DMS53 treated with DMSO at 0.1 percent for 48 hours (cell line): ENCODE measurements at regions not wholly inside any gene's neighbourhood (a gene's known extent, or its start where the extent isn't known, plus 50 kb on each side); places are given as distances from the start of the nearest gene placed in this dataset.
A peak's percentile ranks its signal among the peaks of the same experiment; 100 is the strongest.

Source experiments
- DNase-seq: peaks from one replicate; lab custom pipeline; 2025; ENCODE audit not compliant: unreplicated experiment; lab: John Stamatoyannopoulos, UW

DNA sequence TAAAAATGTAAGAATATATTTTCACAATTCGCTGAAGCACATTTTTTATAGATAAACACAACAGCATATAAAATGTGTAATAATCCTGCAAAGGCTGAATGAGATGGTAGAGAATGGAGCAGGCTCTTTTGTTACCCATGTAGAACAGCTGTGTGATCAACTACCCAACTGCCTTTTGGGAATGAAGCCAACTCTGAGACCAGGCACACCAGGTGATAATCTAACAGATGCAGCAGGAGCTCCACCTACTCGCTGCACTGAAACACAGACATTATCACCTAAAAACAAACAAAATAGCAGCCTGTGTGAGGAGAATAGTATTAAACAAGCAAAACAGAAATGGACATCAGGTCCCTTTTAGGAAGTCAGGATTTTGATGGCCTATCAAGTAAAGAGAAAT lies 183.3 kb downstream of the CCDC59 start:
- peak; percentile 94 for DNase-seq

DNA sequence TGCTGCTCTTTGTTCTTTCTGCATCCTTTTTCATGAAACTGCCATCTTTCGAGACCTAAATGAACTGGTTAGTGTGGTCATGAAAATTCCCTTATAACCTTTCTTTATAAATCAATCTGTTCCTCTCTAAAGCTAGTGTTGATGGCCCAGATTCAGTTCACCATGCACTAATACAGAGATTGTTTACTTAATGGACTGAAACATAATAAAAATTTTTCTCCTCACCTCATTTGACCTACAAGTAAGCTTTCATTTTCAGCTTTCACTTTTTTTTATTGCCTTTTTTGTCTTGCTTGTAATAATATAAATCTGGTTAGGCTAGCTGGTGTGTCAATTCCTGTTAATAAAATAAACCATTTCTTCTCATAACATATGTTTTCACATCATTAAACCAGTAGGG lies 183.8 kb downstream of the CCDC59 start:
- DNase-seq = no peak

DNA sequence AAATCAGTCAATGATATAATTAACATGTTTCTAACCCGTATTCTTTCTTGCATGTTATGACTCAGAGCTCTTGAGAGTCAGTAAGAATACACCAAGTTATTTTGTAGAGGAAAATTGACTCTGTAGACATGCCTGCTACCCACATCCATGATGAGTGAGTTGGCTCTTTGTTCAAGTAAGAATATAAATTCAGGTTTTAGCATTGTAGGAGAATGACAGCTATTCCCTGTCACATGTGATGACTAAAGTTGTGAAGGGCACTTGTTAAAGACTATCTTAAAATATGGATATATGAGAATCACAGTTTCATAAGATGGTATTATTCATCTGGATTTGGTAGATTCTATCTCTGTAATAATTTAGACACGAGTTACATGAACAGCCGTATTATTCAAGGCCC lies 209.1 kb downstream of the CCDC59 start:
- no peak for DNase-seq

DNA sequence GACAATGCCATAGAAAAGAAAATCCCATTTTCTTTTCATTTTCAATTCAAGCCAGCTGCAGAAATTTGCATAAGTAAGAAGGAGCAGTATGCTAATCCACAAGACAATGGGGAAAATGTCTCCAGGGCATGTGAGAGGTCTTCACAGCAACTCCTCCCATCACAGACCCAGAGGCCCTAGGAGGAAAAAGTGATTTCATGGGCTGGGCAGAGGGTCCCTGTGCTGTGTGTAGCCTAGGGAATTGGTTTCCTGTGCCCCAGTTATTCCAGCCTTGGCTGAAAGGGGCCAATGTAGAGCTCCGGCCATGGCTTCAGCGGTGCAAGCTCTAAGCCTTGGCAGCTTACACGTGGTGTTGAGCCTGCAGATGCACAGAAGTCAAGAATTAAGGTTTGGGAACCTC lies 211.4 kb downstream of the CCDC59 start:
- DNase-seq = no peak

DNA sequence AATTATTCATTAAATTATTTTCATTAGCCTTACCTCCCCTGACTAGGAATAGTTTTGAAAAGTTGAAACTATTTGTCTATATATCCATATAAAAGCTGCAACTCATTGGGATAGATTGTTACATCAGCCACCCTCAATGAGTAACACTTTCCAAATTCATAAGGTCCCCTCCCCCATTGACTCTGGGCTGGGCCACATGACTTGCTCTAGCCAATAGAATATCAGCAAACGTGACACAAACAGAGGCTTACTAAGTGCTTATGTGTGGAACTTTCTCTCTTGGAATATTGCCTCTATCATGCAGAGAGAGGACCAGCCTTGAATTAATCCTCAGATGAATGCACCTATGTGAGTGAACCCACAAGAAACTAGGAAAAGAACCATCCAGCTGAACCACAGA lies 213.7 kb downstream of the CCDC59 start:
- no peak for DNase-seq

DNA sequence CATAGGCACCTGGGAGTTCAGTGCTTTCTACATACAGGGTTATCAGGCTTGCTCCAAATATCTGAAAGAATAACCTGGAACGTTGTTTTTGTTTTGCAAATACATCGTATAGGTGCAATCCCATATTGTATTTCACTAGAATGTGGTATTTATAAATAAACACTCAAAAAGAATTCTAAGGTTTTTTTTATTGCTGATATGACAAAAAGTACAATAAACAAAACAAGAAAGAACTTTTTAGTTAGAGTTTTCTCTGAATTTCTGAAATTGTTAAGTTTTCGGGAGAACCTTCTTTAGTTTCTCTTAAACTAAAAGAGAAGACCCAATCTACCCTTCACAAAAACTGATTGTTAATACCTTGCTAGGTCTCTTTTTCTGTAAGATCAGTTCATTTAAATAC lies 225.8 kb downstream of the CCDC59 start:
- DNase-seq = no peak

DNA sequence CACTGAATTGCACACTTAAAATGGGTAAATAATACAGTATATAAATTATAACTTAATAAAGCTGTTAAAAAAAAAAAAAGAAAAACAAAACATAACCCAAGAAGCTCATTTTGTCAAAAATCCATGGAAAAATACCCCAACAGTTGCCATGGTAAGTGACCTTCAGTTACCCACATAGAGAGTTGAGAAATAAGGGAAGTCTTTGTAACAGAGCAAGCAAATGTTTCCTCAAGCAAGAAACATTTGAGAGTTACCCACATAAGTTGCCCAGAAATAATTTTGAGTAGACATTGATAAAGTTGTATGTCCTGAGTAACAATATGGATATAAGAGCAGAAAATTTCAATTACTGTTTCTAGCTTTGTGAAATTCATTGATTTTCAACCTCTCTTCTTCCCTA lies 227.4 kb downstream of the CCDC59 start:
- DNase-seq = no peak

DNA sequence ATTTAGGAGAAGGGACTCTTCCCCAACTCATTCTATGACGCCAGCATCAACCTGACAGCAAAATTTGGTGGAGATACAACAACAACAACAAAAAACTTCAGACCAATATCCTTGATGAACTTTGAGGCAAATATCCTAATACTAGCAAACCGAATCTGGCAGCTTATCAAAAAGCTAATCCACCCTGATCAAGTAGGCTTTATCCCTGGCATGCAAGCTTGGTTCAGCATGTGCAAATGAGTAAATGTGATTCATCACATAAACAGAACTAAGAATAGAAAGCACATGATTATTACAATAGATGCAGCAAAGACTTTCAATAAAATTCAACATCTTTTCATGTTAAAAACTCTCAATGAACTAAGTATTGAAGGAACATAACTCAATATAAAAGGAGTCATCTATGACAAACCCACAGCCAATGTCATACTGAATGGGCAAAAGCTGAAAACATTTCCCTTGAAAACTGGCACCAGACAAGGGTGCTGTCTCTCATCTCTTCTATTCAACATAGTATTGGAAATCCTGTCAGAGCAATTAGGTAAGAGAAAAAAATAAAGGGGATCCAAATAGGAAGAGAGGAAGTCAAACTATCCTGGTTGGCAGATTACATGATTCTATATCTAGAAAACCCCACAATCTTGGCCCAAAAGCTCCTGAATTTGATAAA lies 233.3 kb downstream of the CCDC59 start:
- no peak for DNase-seq

DNA sequence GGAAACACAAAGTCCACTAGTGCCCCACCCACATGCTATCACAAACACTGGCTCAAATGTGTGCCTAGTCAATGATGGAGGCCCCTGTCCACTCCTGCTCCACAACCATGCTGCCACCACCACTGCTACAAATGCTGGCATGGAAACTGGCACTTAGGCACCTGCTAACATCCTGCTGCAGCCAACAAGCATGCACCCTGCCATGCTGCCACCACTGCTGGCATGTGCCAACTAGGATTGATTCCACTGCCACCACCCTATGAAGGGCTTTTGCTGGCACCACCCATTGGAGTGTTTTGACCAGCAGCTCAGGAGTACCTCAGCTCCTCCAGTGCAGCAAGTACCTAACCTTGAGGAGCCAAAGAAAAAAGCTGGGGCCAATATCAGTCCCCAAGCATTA lies 236.6 kb downstream of the CCDC59 start:
- DNase-seq = no peak

DNA sequence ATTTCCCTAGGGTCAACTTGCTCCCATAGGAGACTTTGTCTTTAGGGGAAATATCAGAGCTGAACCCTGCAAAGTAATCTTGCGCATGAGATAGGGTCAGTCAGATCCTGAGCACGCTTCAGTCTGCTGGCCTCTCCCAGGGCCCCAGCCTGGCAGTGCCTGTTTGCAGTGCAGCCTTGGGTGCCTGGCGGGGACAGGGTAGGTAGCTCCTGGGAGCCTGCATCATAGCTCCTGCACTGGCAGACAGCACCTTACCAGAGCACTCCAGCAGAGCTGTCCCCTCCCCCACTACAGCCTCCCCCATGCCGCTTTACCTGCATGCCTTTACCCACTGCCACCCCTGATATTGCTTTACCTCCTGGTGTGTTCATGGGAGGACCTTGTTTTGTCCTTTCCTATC lies 237.3 kb downstream of the CCDC59 start:
- DNase-seq = no peak

DNA sequence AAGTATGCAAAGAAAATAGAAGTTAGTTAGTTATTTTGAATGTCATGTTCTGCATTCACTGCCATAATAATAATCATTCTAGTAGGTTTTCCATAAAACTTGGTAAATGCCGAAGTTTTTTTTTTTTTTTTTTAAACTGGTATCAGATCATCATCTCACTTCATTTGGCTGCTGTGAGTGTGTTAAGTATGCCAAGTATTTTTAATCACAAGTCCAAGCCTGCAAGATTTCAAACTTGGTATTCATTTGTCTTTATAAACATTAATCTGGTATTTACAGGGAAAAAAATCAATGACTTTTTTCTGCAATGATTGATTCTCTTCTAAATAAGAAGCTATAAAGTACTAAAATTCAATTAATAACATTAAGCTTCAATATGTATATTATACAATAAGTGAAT lies 248.9 kb downstream of the CCDC59 start:
- DNase-seq = no peak

DNA sequence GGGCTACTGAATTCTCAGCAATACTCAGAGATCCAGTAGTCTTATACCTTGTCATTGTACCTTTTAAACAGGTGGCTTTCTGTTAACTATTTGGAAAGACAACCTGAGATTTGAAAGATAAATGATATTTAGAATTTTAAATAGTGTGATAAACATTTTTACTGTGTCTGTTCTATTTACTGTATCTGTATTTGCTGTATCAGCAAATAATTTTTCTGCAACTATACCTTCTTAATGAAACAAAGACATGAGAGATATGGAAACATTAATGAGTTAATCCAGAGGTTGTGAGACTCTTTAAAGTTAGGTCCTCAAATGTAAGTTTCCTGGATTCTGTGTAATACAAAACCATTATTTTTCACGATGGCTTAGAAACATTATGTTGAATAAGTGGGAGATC lies 249.6 kb downstream of the CCDC59 start:
- no peak for DNase-seq

DNA sequence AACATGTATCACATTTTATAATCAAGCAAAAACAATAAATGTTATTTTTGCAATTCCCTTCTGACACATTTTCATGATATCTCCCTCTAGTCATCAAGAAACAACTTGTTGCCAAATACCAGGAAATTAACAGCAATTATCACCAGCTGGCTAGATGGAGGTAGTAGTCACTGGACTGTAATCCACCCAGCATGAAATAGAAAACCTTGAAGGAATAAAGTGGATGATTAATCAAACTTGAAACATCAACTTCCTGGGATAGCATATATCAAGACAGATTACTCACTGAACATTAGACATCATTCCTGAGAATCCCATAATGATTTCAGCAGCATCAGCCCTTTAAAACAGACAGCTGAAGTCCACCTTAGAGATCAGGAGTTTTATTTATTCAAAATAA lies 259.0 kb downstream of the CCDC59 start:
- no peak for DNase-seq

DNA sequence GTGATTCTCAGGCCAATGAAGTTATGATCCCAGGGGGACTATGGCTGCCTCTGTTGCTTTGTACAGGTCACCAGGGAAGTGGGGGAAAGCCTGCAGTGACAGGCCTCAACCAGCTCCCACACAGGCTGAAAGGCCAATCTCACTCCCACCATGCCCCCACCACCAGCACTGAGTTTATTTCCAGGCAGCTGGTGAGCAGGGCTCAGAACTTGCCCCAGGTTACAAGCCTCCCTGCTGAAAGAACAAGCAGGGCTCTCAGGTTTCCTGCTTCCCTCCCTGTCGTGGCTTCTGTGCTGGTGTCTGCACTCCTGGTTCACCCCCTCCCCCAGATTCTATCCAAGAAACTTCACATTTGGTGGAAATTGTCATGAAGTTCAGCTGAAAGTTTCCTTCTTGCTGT lies 260.3 kb downstream of the CCDC59 start:
- no peak for DNase-seq

DNA sequence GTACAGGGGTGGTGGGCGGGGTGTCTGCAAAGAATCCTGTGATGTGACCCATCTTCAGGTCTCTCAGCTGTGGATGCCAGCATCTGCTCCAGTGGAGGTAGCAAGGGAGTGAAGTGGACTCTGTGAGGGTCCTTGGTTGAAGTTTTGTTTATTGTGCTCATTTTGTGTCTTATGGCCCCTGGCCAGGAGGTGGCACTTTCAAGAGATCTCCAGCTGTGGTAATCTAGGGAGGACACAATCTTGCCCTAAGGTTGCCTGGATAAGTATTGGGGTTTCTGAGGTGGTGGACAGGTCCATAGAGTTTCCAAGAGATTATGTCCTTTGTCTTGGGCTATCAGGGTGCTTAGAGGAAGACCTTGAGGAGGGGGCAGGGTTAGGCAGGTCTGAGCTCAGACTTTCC lies 260.7 kb downstream of the CCDC59 start:
- DNase-seq = no peak

DNA sequence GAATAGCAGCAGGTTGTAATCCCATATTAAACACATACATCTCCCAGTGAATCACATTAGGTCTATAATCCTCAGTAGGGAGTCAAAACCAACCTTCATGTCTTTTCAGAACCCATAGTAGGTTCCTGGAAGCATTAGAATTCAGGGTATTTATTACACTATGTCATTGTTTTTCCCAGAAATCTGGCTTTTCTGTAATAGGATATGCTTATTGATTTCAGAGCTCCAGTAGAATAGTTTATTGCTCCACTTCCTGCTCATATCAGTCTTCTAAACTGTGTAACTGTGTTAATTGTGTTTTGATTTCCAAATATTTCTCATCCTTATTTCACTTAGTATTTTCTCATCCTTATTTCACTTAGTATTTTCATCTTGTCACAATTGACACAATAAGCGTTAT lies 268.0 kb downstream of the CCDC59 start:
- DNase-seq = peak; percentile 75

DNA sequence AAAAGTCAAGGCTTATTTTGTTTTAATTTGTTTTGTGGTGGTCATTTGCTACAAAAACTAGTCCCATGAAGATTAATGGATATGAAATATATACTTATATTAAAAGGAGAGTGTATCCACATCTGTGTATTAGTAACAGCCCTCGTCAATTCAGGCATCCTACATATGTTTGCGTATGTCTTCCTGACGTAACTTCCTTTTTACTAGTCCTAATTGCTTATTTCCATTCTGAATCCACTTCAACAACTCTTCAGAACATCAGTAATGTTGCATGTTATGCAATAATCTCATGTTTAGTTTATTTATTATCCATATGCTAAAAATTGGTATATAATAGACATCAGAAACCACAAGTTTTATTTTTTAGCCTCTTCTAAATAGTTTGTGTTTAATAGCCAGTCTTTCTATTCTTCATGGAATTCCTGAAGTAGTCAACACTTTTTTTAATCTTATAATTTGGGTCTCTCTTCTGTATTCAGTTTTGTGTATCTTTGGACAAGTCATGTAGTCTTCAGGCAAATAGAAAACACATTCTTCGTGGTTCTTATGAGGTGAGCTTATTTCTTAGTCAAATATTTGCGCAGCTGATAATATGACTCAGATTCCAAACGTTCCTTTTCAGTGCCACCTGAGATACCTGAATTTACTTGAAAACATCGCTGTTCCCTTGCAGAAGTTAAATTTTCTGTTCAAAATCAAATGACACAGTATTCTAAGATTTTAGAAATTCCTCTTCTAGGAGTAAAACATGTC lies 268.6 kb downstream of the CCDC59 start:
- peak; percentile 90 for DNase-seq

DNA sequence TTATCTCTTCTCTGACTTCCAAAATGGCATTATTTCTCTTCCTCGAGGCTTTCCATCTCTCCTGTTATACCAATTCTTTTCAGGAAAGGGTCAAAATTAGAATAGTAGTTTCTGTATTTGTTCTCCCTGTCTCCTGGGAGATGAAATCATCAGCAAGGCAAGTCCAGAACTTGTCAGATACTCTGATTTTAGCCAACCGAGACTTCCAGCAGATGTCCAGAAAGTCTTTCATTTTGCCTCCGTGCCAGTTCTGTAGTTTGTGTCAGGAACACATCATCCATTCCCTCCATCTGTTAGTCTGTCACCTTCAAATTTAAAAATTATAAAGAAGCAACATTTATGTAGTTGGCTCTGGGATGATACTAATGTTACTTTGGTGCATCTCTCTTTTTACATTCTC lies 275.7 kb downstream of the CCDC59 start:
- DNase-seq = no peak

DNA sequence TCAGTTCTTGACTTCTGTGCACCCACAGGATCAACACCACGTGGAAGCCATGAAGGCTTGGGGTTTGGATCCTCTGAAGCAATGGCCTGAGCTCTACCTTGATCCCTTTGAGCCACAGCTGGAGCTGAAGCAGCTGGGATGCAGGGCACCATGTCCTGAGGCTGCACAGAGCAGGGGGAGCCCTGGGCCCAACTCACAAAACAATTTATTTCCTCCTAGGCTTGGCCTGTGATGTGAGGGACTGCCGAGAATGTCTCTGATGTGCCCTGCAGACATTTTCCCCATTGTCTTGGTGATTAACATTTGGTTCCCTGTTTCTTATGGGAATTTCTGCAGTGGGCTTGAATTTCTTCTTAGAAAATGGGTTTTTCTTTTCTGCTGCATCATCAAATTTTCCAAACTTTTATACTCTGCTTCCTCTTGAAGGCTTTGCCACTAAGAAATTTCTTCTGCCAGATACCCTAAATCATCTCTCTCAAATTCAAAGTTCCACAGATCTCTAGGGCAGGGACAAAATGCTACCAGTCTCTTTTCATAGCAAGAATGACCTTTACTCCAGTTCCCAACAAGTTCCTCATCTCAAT lies 288.2 kb downstream of the CCDC59 start:
- DNase-seq = no peak

DNA sequence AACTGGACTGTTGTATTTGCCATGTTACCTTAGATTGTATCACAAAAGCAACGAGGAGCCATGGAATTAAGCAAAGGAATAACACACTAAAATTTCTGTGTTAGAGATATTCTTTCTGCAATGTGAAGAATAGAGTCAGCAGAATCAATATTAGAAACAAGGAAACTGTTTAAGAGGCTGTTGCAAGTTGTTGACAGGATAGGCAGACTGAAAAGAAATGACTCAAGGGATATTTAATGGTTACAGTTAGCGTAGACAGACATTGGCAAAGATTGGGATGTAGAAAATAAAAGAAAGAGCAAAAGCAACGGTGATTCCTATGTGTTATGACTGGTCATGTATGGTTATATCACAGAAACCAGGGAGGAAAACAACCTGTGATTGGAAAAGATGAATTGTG lies 299.0 kb upstream of the PPFIA2 start:
- DNase-seq = no peak

DNA sequence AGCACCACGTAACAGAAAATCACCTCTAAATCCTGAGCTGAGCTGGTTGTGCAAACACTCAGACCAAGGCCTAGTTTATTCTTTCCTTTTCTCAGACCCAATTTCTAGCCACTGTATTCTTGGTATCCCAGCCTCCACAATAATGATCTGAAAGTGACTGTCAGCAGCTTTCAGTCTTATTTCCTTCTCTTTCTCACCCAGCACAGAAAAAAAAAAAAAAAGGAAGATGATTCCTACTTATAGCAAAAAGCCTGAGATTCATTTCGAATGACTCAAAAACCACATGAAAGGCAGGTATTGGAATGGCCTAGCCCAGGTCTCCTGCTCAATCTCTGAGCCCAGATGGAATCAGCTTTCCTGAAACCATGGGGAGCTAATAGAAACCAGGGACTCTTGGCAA lies 298.6 kb upstream of the PPFIA2 start:
- DNase-seq = no peak

DNA sequence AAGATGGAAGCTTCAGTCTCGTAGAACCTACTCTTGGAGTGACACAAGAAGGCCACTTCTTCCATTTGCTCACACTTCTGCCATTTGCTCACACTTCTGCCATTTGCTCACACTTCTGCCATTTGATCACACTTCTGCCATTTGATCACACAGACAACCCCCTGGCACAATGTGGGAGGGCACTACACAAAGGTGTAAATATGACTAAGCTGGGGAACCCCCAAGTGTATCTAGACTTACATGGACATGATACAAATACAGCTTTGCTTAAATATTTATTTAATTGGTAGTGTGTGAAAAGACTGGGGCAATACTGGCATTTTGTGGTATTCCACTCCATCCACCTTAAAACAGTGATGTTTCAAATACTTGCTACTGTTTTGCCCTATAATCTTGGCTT lies 296.2 kb upstream of the PPFIA2 start:
- DNase-seq = no peak

DNA sequence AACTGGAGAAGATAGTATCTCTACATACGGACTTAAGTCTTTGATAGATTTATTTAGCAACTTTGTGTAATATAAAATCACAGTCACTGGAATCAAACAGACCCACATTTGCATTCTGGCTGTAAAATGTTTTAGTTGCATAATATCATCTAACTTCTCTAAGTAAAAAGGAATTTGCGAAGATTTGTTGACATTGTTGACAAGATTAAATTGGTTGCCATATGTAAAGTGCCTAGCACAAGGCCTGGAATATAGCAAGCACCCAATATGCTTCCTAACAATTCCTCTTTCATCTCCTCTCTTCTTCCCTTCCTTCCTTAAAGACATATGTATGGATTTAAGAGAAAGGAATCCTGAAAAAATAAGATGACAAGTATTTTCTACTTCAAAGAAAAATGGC lies 295.4 kb upstream of the PPFIA2 start:
- no peak for DNase-seq
